ENCODE measurements at regions not wholly inside any gene's neighbourhood (a gene's known extent, or its start where the extent isn't known, plus 50 kb on each side); places are given as distances from the start of the nearest gene placed in this dataset.

GRCh38 chr14:71748196-71748595, 184.0 kb upstream of the RGS6 start:
- WGBS, 2 donors = 100% methylated on average over 1 of the region's 1 CpG
- no peaks in the 10 kb centered on the region for H3K27me3 ChIP-seq
- H3K9me3 ChIP-seq = peaks cover 0 to 19% (median 14%) of the 10 kb centered on the region in 4 donors

GRCh38 chr14:71749613-71750238, 182.5 kb upstream of the RGS6 start:
- H3K27ac ChIP-seq = no peak overlapping the region
- no peak for ATAC-seq (ENCODE audit: low FRiP score in 2 of 2)
- peaks cover 8 to 11% (median 9%) of the 10 kb centered on the region in 4 donors for H3K4me1 ChIP-seq
- 49 to 55% methylated on average over 4 to 8 of the region's 8 CpGs for WGBS, 2 donors
- no peaks in the 10 kb centered on the region for H3K36me3 ChIP-seq
- H3K4me3 ChIP-seq = no peak overlapping the region
- H3K27me3 ChIP-seq = no peaks in the 10 kb centered on the region
- DNase-seq = no peak
- no peak for TF ChIP-seq EP300 (IDR thresholded peaks at IDR 0.05)
- no peak for TF ChIP-seq POLR2A (IDR thresholded peaks at IDR 0.05)
- TF ChIP-seq POLR2AphosphoS5 (IDR thresholded peaks at IDR 0.05) = no peak
- no peak for TF ChIP-seq CTCF (IDR thresholded peaks at IDR 0.05)
- peaks cover 0 to 19% (median 14%) of the 10 kb centered on the region in 4 donors for H3K9me3 ChIP-seq

More at GRCh38 chr14:71748196-71748595, 184.0 kb upstream of the RGS6 start:
- Histone ChIP-seq H3K4me3 (no peak overlapping the region), H3K36me3 (no peaks in the 10 kb centered on the region), H3K4me1 (peaks cover 5 to 7% (median 6%) of the 10 kb centered on the region in 4 donors), H3K27ac (no peak overlapping the region)
- DNase-seq = no peak
- TF ChIP-seq POLR2AphosphoS5 (IDR thresholded peaks at IDR 0.05) (no peak), POLR2A (IDR thresholded peaks at IDR 0.05) (no peak), CTCF (IDR thresholded peaks at IDR 0.05) (no peak), EP300 (IDR thresholded peaks at IDR 0.05) (no peak)
- no peak for ATAC-seq (ENCODE audit: low FRiP score in 2 of 2)

GRCh38 chr14:71751264-71751663, 181.0 kb upstream of the RGS6 start:
- 83 to 85% methylated on average over 1 to 2 of the region's 2 CpGs for WGBS, 2 donors
- Histone ChIP-seq H3K27ac (no peak overlapping the region), H3K4me3 (no peak overlapping the region), H3K9me3 (peaks cover 0 to 19% (median 14%) of the 10 kb centered on the region in 4 donors), H3K27me3 (no peaks in the 10 kb centered on the region), H3K36me3 (no peaks in the 10 kb centered on the region), H3K4me1 (peaks cover 8 to 11% (median 9%) of the 10 kb centered on the region in 4 donors)
- no peak for TF ChIP-seq CTCF (IDR thresholded peaks at IDR 0.05)
- TF ChIP-seq EP300 (IDR thresholded peaks at IDR 0.05) = no peak
- TF ChIP-seq POLR2A (IDR thresholded peaks at IDR 0.05) = no peak
- no peak for TF ChIP-seq POLR2AphosphoS5 (IDR thresholded peaks at IDR 0.05)
- ATAC-seq (ENCODE audit: low FRiP score in 2 of 2) (no peak), DNase-seq (no peak)

GRCh38 chr14:71752111-71752738, 180.0 kb upstream of the RGS6 start:
- DNase-seq (no peak), ATAC-seq (ENCODE audit: low FRiP score in 2 of 2) (no peak)
- whole genome bisulfite sequencing, 2 donors = 92% methylated on average over 23 of the region's 23 CpGs
- Histone ChIP-seq H3K4me1 (peaks cover 8 to 11% (median 9%) of the 10 kb centered on the region in 4 donors), H3K27ac (no peak overlapping the region), H3K36me3 (no peaks in the 10 kb centered on the region), H3K9me3 (peaks cover 0 to 18% (median 14%) of the 10 kb centered on the region in 4 donors), H3K27me3 (no peaks in the 10 kb centered on the region), H3K4me3 (no peak overlapping the region)
- TF ChIP-seq POLR2AphosphoS5 (IDR thresholded peaks at IDR 0.05) = no peak
- no peak for TF ChIP-seq EP300 (IDR thresholded peaks at IDR 0.05)
- no peak for TF ChIP-seq POLR2A (IDR thresholded peaks at IDR 0.05)
- TF ChIP-seq CTCF (IDR thresholded peaks at IDR 0.05) = no peak
